ENCODE measurements at regions not wholly inside any gene's neighbourhood (a gene's known extent, or its start where the extent isn't known, plus 50 kb on each side); places are given as distances from the start of the nearest gene placed in this dataset.

GRCh38 chr15:70151003-70151402, 53.3 kb upstream of the TLE3 start:
- TF ChIP-seq CTCF (IDR thresholded peaks at IDR 0.05; ENCODE audit: low read depth, low read length, poor library complexity, severe bottlenecking) (no peak), EZH2phosphoT487 (IDR thresholded peaks at IDR 0.05; ENCODE audit: borderline replicate concordance, low read length) (no peak)
